Smooth muscle cell (in vitro differentiated cells): ENCODE measurements at regions not wholly inside any gene's neighbourhood (a gene's known extent, or its start where the extent isn't known, plus 50 kb on each side); places are given as distances from the start of the nearest gene placed in this dataset.
"Not testable (repeated sequence)": the region's sequence is repeated elsewhere in the genome, so short reads cannot be mapped to it uniquely, and the experiment has no call there.

ENCODE experiments used
- DNase-seq: peaks from one replicate; lab custom pipeline; 2025; ENCODE audit not compliant: unreplicated experiment; lab: John Stamatoyannopoulos, UW
- H2AFZ ChIP-seq: fragments of 200-600 bp; sonication (generic); 2 replicates; pipeline ENCODE4 v1.6.0; 2016; ENCODE audit warnings: antibody characterized with exemption, low read depth, mild to moderate bottlenecking
- H3F3A ChIP-seq: fragments of 200-600 bp; sonication (generic); 2 replicates; pipeline ENCODE4 v1.6.0; 2017; ENCODE audit warnings: antibody characterized with exemption, low read depth
- H3K27ac ChIP-seq: fragments of 200-600 bp; sonication (generic); 2 replicates; pipeline ENCODE4 v1.5.1; 2016; ENCODE audit warnings: low read depth, mild to moderate bottlenecking
- H3K27me3 ChIP-seq: fragments of 200-600 bp; sonication (generic); 2 replicates; pipeline ENCODE4 v1.6.1; 2016; ENCODE audit warnings: low read depth, mild to moderate bottlenecking
- H3K36me3 ChIP-seq: fragments of 200-600 bp; sonication (generic); 2 replicates; pipeline ENCODE4 v1.5.1; 2016; ENCODE audit warnings: low read depth
- H3K4me1 ChIP-seq: fragments of 200-600 bp; sonication (generic); 2 replicates; pipeline ENCODE4 v1.5.1; 2016; ENCODE audit warnings: low read depth
- H3K4me2 ChIP-seq: fragments of 200-600 bp; sonication (generic); 2 replicates; pipeline ENCODE4 v1.6.0; 2016; ENCODE audit warnings: mild to moderate bottlenecking
- H3K4me3 ChIP-seq: fragments of 200-600 bp; sonication (generic); 2 replicates; pipeline ENCODE4 v1.5.1; 2016; ENCODE audit warnings: mild to moderate bottlenecking
- H3K79me2 ChIP-seq: fragments of 200-600 bp; sonication (generic); 2 replicates; pipeline ENCODE4 v1.6.0; 2016; ENCODE audit warnings: low read depth, mild to moderate bottlenecking
- H3K9ac ChIP-seq: fragments of 200-600 bp; sonication (generic); 2 replicates; pipeline ENCODE4 v1.6.0; 2016; ENCODE audit warnings: low read depth
- H3K9me3 ChIP-seq: fragments of 200-600 bp; sonication (generic); replicated peaks from 2 replicates; pipeline ENCODE4 v1.5.1; 2016; ENCODE audit warnings: low read depth
- H4K20me1 ChIP-seq: fragments of 200-600 bp; sonication (generic); 2 replicates; pipeline ENCODE4 v1.6.0; 2016; ENCODE audit warnings: low read depth
- WGBS: methylation state at CpG from one replicate; pipeline ENCODE4 v1.1.7; 2016; ENCODE audit warnings: low lambda C conversion rate; 5-methylcytosine and 5-hydroxymethylcytosine counted together
- TF ChIP-seq, protein P1 (sequence below): fragments of 200-600 bp; sonication (generic); IDR thresholded peaks from 2 replicates; pipeline ENCODE4 v1.5.1; 2017; ENCODE audit warnings: borderline replicate concordance, mild to moderate bottlenecking, antibody characterized with exemption; ENCODE audit not compliant: insufficient read depth, poor library complexity, severe bottlenecking

GRCh38 chr5:118519466-118519865 lies 468.9 kb downstream of the DTWD2 start:
- H2AFZ ChIP-seq = no peak overlapping the region
- no peaks in the 10 kb centered on the region for H3F3A ChIP-seq
- H3K27me3 ChIP-seq = no peaks in the 10 kb centered on the region
- DNase-seq = no peak
- H4K20me1 ChIP-seq = no peaks in the 10 kb centered on the region
- H3K27ac ChIP-seq = no peak overlapping the region
- H3K4me1 ChIP-seq = no peaks in the 10 kb centered on the region
- no peaks in the 10 kb centered on the region for H3K9me3 ChIP-seq
- H3K36me3 ChIP-seq = no peaks in the 10 kb centered on the region
- no peak overlapping the region for H3K9ac ChIP-seq
- 88% methylated on average over 1 of the region's 1 CpG for WGBS
- H3K79me2 ChIP-seq = no peaks in the 10 kb centered on the region
- TF ChIP-seq, protein P1, sequence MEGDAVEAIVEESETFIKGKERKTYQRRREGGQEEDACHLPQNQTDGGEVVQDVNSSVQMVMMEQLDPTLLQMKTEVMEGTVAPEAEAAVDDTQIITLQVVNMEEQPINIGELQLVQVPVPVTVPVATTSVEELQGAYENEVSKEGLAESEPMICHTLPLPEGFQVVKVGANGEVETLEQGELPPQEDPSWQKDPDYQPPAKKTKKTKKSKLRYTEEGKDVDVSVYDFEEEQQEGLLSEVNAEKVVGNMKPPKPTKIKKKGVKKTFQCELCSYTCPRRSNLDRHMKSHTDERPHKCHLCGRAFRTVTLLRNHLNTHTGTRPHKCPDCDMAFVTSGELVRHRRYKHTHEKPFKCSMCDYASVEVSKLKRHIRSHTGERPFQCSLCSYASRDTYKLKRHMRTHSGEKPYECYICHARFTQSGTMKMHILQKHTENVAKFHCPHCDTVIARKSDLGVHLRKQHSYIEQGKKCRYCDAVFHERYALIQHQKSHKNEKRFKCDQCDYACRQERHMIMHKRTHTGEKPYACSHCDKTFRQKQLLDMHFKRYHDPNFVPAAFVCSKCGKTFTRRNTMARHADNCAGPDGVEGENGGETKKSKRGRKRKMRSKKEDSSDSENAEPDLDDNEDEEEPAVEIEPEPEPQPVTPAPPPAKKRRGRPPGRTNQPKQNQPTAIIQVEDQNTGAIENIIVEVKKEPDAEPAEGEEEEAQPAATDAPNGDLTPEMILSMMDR = no peak
- no peak overlapping the region for H3K4me2 ChIP-seq
- H3K4me3 ChIP-seq = no peak overlapping the region

DNA sequence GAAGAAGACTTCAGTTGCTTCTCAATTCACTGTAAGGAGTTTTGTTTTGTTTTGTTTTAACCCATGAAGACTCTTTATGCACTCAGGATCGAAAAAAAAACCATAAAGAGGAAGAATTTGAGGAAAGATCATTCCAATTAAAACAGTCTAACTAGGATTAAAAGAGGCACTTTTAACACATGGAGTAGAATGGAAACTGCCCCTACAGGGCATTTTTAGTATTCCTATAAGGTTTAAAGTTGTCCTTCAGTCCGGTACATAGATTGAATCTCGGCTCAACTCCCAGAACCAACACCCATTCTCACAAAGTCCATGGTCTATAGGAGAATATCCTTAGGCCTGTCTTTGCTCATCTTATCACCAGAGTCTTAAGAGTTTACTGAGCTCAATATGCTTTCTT lies 469.6 kb downstream of the DTWD2 start:
- H3K4me1 ChIP-seq = no peaks in the 10 kb centered on the region

DNA sequence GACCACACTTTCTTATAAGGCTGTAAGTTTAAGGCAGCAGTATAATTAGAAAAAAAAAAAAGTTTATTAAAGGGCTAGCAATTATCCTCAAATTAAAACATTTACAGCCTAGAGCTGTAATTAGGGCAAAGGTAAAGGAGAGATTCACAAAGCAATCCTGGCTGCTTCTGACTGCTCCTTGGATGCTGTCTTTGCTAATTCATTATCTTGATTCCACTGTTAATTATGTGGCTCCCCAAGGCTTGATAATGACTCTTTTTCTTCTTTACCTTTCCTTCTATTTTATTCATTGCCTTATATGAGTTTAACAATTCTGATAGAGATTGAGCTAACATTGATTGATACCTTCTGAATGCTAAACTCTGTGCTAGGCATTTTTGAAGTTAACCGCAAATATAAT lies 476.5 kb downstream of the DTWD2 start:
- Histone ChIP-seq H2AFZ (no peak overlapping the region), H3K79me2 (no peaks in the 10 kb centered on the region), H3K4me1 (no peaks in the 10 kb centered on the region), H4K20me1 (no peaks in the 10 kb centered on the region), H3K27me3 (no peaks in the 10 kb centered on the region), H3K4me3 (no peak overlapping the region), H3K36me3 (no peaks in the 10 kb centered on the region), H3K4me2 (no peak overlapping the region), H3F3A (no peaks in the 10 kb centered on the region), H3K9me3 (no peaks in the 10 kb centered on the region), H3K27ac (no peak overlapping the region), H3K9ac (no peak overlapping the region)
- WGBS = 100% methylated on average over 1 of the region's 1 CpG
- TF ChIP-seq, protein P1 = no peak
- no peak for DNase-seq

More for the DNA sequence above, 469.6 kb downstream of the DTWD2 start:
- TF ChIP-seq, protein P1 = no peak
- Histone ChIP-seq H3K27me3 (no peaks in the 10 kb centered on the region), H3K9me3 (no peaks in the 10 kb centered on the region), H3K9ac (no peak overlapping the region), H3K4me2 (no peak overlapping the region), H3K79me2 (no peaks in the 10 kb centered on the region), H2AFZ (no peak overlapping the region), H3K27ac (no peak overlapping the region), H3K36me3 (no peaks in the 10 kb centered on the region), H3F3A (no peaks in the 10 kb centered on the region), H4K20me1 (no peaks in the 10 kb centered on the region), H3K4me3 (no peak overlapping the region)
- WGBS = 87% methylated on average over 3 of the region's 3 CpGs
- no peak for DNase-seq

GRCh38 chr5:118506217-118506852 lies 482.0 kb downstream of the DTWD2 start:
- Histone ChIP-seq H3K27ac (no peak overlapping the region), H3K79me2 (no peaks in the 10 kb centered on the region), H3K27me3 (no peaks in the 10 kb centered on the region), H2AFZ (no peak overlapping the region), H3K36me3 (no peaks in the 10 kb centered on the region), H3K4me3 (no peak overlapping the region), H3K4me2 (no peak overlapping the region), H4K20me1 (no peaks in the 10 kb centered on the region), H3K9me3 (no peaks in the 10 kb centered on the region), H3K4me1 (no peaks in the 10 kb centered on the region), H3K9ac (no peak overlapping the region), H3F3A (no peaks in the 10 kb centered on the region)
- DNase-seq = no peak
- TF ChIP-seq, protein P1 = no peak
- WGBS = 89% methylated on average over 4 of the region's 4 CpGs

DNA sequence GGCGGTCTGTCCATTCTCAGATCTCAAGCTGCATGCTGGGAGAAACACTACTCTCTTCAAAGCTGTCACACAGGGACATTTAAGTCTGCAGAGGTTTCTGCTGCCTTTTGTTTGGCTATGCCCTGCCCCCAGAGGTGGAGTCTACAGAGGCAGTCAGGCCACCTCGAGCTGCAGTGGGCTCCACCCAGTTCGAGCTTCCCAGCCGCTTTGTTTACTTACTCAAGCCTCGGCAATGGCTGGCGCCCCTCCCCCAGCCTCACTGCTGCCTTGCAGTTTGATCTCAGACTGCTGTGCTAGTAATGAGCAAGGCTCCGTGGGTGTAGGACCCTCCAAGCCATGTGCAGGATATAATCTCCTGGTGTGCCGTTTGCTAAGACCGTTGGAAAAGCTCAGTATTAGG lies 486.1 kb downstream of the DTWD2 start:
- not testable (repeated sequence) for H3K27ac ChIP-seq, H3K9ac ChIP-seq, H3F3A ChIP-seq, H3K27me3 ChIP-seq, H3K9me3 ChIP-seq, H4K20me1 ChIP-seq, DNase-seq, H3K4me2 ChIP-seq, H3K79me2 ChIP-seq, H3K4me3 ChIP-seq, H3K4me1 ChIP-seq, H3K36me3 ChIP-seq, H2AFZ ChIP-seq
- WGBS = 88% methylated on average over 9 of the region's 9 CpGs
